GM18868 (cell line): ENCODE measurements at regions not wholly inside any gene's neighbourhood (a gene's known extent, or its start where the extent isn't known, plus 50 kb on each side); places are given as distances from the start of the nearest gene placed in this dataset.

Experiments
- ATAC-seq: cut with Tn5 transposase; IDR thresholded peaks from one replicate; pipeline ENCODE4 v1.9.1; 2021; ENCODE audit warnings: mild to moderate bottlenecking, moderate library complexity; ENCODE audit not compliant: unreplicated experiment

DNA sequence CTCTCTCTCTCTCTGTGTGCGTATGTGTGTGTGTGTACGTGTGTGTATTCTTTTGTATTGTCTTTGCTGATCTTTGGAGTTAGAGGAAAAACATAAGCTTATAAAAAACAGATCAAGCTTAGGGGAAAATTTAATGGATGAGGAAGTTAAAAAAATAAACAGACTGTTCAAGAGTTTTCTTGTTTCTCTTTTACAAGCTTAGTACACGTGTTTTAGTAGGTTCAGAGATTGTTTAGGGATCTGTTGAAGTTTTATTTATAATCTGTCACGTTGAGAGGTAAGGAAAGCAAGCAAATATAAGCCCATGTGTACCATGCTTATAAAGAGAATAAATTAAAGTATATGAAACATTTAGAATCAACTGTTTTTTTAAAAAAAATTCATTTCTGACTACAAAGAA is 1470.3 kb upstream of the NUDT12 start:
- no peak for ATAC-seq

DNA sequence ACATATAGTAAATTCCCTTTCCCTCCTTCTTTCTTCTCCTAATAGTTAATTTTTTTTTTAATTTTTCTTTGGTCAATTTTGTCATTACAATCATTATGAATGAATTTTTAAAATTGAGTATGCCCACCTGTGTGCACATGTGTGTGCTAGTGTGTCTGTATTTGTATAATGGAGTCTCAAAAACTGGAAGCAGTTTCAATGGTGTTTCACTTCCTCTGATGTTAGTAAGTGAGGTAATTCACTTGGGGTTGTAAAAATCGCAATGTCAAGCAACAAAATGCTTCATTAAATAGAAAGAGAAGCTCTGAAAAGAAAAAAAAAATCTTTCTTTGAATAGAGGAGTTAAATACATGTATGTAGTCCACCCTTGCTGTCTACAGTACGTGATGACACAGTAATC is 1467.6 kb upstream of the NUDT12 start:
- peak; percentile 67 for ATAC-seq

DNA sequence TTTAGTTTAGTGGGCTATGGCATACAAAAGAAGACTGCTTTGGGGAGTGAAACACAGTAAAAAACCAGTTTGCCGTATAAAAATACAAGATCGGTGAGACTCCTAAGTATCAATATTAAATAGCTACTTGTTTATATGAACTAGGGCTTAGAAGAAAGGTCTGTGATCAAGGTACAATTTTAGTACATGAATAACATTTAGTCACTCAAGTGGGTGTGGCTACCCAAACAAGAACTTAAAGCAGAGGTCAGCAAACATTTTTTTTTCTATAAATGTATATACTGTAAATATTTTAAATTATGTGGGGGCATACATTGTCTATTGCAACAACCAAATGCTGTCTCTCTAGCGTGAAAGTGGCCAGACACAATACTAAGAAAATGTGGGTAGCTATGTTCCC is 1452.5 kb upstream of the NUDT12 start:
- no peak for ATAC-seq

- ATAC-seq = no peak
Observed at GRCh38 chr5:104998572-104998971, 1436.0 kb upstream of the NUDT12 start.

DNA sequence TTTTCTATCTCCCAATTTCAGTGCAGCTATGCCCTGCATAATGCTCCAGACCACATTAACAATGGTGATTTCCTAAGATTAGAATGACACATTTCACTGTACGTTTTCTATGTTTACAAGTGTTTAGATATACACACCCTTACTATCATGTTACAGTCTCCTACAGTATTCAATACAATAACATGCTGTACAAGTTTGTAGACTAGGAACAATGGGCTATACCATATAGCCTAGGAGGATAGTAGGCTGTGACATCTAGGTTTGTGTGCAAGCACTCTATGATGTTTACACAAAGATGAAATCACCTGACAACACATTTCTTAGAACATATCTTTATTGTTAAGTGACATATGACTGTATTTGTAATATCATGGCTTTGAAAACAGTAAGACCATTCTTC is 1435.6 kb upstream of the NUDT12 start:
- no peak for ATAC-seq

DNA sequence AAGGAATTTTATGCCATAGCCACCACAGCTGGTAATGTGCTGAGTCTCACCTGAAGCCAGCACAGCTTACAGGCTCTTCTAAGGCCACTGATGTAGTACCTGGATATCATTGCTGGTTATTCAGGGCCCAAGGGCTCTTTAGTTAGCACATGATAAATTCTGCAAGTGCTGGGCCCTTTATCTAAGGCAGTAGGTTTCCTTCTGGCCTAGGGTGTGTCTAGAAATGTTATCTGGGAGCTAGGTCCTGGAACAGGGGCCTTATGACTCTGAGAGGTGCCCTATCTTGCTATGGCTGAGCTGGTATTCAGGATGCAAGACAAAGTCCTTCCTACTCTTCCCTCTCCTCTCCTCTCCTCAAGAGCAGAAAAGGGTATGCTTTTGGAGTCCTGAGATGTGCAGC is 1424.5 kb upstream of the NUDT12 start:
- ATAC-seq = no peak

DNA sequence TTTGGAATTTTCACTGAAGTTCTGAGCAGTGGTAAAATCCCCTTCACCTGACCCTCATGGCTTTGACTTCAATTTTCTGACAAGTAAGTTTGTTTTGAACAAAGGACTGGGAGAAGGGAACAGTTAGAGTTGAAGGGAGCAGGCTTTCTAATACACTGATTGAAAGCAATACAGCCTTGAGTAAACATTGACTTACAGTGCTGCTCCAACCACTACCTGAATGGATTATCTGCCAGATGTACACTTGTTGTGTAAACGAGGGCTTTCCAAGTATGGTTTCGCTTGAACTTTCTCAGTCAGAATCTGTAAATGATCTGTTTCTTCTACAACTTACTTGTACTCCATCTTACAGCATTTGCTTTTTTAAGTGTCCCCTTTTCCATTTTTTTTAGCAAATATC is 1414.9 kb upstream of the NUDT12 start:
- no peak for ATAC-seq

GRCh38 chr5:104967806-104968410 is 1405.3 kb upstream of the NUDT12 start:
- ATAC-seq = no peak

DNA sequence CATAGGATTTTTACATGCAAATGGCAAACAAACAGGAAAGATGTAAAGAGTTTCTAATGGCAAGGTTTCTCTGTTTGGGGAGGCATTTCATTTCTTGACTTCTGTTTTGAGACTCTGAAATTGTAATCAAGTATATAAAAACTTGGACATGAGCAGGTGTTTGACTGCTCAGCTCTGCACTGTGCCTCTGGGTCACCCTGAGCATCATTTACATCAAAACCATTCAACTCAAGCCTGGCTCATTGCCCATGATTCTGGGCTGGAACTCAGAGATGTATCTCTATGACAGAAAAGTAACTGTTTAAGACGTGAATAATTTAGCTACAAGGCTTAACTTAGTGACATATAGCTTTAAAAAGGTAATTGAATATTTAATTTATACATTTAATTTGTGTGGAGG is 1402.4 kb upstream of the NUDT12 start:
- no peak for ATAC-seq

GRCh38 chr5:104955479-104955878 is 1392.9 kb upstream of the NUDT12 start:
- ATAC-seq = no peak

DNA sequence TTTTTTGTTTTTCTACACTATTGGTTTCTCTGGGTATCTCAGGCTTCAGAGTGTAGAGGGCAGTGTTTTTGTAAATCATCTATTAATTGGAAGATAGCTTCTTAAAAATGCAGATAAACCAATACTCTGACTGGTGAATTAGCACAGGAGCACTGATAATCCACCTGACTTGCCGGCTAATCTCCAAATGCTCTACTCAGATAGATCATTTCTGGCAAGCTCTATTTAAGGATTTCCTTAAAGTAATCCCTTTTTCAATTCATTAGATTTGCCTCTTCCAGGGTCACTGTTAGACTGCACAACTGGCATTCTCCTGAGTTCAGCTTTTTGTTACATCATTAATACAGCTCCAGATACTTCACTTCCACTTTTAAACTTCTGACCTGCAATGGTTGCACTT is 1390.3 kb upstream of the NUDT12 start:
- ATAC-seq = no peak

- no peak for ATAC-seq
Observed at GRCh38 chr5:104951829-104952228, 1389.2 kb upstream of the NUDT12 start.

DNA sequence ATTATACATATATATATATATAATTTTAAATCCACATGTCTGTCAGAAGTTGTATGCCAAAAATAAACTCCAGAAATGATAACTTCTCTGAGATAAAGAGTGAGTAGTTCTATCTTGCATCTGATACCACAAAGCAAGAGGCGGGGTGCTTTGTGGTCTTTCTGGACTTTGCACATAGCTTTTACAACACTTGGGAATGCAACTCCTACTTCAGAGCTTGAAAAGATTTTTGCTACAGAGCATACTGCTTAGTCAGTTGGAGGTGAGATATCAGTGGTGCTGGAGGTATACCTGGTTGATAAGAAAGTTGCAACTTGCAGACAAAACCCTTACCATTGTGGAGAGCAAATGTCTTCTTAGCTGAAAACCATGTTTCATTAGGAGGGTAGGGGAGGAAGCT is 1384.5 kb upstream of the NUDT12 start:
- no peak for ATAC-seq

DNA sequence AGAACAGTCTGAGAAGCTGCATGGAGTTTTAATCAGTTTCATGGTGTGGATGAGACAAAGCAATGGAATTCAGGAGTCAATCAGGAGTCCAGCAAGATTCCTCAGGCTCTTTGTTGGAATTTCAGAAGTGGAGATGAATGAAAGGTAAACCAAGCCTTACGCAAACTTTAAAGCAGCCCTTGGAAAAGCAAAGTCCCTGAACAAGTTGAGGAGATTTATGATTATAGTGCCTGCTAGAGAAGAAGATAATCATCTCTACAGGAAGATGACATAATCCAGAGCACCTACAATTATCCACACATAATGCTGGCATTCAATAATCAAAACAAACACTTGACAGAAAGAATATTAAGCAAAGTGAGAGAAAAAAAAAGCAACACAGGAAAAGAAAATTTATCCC is 1380.1 kb upstream of the NUDT12 start:
- ATAC-seq = no peak

- ATAC-seq = no peak
Observed at GRCh38 chr5:104941030-104941645, 1378.5 kb upstream of the NUDT12 start.

DNA sequence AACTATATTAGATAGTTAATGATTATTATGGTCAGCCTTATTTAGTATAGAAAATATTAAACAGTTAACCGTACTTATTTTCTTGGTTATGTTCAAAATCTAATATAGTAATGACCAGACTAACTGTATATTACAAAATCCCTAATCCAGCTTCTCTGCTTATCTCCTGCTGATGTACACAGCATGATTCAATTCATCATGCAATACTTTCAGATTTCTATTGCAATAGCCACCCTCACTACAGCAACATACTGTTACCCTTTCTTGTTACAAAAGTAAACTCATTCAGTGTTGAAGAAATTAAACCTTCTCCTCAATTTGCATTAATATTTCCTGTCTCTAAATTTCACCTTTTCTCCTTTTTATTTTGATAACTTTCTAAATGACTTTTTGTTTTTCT is 1375.0 kb upstream of the NUDT12 start:
- ATAC-seq = no peak

DNA sequence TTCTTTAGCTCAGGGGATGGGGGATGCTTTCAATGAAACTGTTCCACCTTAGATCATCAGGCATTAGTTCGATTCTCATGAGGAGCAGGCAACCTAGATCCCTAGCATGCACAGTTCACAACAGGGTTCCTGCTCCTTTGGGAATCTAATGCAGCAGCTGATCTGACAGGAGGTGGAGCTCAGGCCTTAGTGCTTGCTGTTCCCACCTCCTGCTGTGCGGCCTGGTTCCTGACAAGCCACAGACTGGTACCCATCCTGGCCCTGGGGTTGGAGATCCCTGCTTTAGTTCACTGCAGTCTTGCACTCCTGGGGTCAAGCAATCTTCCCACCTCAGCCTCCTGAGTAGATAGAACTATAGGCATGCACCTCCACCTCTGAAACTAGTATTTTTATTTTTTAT is 1369.8 kb upstream of the NUDT12 start:
- no peak for ATAC-seq

DNA sequence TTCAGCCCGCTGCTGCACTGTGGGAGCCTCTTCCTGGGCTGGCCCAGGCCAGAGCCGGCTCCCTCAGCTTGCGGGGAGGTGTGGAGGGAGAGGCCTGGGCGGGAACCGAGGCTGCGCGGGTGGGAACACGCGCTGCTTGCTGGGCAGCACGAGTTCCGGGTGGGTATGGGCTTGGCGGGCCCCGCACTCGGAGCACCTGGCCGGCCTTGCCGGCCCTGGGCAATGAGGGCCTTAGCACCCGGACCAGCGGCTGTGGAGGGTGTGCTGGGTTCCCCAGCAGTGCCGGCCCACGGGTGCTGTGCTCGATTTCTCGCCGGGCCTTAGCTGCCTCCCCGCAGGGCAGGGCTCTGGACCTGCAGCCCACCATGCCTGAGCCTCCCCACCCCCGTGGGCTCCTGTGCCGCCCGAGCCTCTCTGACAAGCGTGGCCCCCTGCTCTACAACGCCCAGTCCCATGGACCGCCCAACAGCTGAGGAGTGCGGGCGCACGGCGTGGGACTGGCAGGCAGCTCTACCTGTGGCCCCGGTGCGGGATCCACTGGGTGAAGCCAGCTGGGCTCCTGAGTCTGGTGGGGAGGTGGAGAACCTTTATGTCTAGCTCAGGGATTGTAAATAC is 1366.4 kb upstream of the NUDT12 start:
- ATAC-seq = no peak

- no peak for ATAC-seq
Observed at GRCh38 chr5:104915226-104915625, 1352.6 kb upstream of the NUDT12 start.

- no peak for ATAC-seq
Observed at GRCh38 chr5:104914536-104915070, 1352.0 kb upstream of the NUDT12 start.

DNA sequence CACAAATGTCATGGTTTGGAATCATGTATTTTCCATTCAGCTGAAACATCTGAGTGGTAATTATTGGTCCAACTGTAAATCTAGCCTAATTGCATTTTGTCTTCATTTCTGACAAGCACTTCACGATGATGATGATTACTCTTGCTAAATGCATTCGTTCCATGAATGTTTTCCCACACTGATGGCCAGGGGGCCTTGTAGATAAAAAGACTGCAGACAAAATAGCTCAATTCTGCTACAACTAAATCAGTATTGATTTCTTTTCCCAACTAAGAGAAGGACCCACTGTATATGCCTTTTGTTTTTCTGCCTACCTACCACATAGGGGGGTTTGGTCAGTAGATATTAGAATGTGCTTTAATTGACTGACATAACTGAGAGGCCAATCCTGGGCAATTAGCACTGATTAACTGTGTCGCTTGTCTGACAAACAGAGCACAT is 1351.3 kb upstream of the NUDT12 start:
- no peak for ATAC-seq

GRCh38 chr5:104909803-104910202 is 1347.2 kb upstream of the NUDT12 start:
- ATAC-seq = no peak
